Cardiac fibroblast (primary cell): ENCODE measurements at regions not wholly inside any gene's neighbourhood (a gene's known extent, or its start where the extent isn't known, plus 50 kb on each side); places are given as distances from the start of the nearest gene placed in this dataset.

Source experiments
- DNase-seq, 2 donors: peaks; one replicate each; pipeline versions ENCODE4 v3.0.0 to v3.0.0-alpha.2; 2010; ENCODE audit warnings: low read depth in 2 of 2
- H3K4me3 ChIP-seq, 2 donors: replicated peaks in 1 of 2; 1 replicate in 1 of 2; 2 replicates in 1 of 2; pipeline ENCODE4 v1.5.1; 2011; ENCODE audit warnings: low read depth in 2 of 2, low read length in 2 of 2, mild to moderate bottlenecking in 2 of 2, moderate library complexity in 1 of 2
- CTCF ChIP-seq: IDR thresholded peaks from one replicate; pipeline ENCODE4 v1.5.1; 2011; ENCODE audit warnings: low read depth, mild to moderate bottlenecking, low read length, inconsistent platforms

DNA sequence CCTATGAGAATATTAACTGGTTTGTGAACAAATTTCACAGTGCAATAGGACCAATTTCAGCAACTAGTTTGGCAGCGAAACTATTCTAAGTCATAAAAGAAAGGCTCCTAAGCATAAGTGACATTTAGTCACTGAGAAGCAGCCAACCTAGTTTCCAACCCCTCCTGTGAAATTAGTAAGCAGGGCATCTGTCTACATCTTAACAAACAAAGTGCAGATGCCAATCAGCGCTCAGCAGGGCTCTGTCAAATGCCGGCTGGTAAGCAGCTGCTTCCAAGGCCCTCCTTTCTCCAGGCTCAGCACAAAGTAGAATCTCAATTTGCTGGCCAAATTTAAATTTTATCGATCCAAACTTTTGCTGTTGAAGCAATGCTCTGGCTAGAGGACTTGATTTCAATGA, 124.7 kb downstream of the ICOS start:
- no peak for DNase-seq

GRCh38 chr2:204064119-204064518, 127.6 kb downstream of the ICOS start:
- DNase-seq: no peak
- TF ChIP-seq CTCF: no peak
- no peak overlapping the region for H3K4me3 ChIP-seq

More for the DNA sequence above, 124.7 kb downstream of the ICOS start:
- no peak for TF ChIP-seq CTCF
- no peak overlapping the region for H3K4me3 ChIP-seq

- TF ChIP-seq CTCF: no peak
- no peak overlapping the region for H3K4me3 ChIP-seq
- no peak for DNase-seq
Measured at GRCh38 chr2:204065566-204065965, 129.0 kb downstream of the ICOS start.

GRCh38 chr2:204066051-204066450, 129.5 kb downstream of the ICOS start:
- no peak overlapping the region for H3K4me3 ChIP-seq
- TF ChIP-seq CTCF: no peak
- no peak for DNase-seq

DNA sequence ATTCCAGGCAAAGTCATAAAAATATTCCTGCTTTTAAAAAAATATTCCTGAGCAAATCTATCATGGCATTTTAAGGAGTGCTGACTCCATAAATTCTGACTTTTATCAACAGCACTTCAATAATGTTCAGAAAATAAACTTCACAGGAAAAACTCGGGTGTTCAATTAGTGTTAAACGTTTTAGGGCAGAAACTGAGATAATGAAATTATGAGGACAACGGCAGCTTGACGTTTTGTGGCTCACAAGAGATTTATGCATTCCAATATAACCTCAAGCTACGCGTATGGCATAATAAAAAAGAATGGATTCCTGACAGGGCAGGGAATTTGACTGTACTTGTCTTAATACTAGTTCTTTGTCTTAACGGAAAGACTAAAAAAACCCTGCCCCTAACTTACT, 133.2 kb downstream of the ICOS start:
- no peak for DNase-seq
- no peak overlapping the region for H3K4me3 ChIP-seq
- TF ChIP-seq CTCF: no peak

DNA sequence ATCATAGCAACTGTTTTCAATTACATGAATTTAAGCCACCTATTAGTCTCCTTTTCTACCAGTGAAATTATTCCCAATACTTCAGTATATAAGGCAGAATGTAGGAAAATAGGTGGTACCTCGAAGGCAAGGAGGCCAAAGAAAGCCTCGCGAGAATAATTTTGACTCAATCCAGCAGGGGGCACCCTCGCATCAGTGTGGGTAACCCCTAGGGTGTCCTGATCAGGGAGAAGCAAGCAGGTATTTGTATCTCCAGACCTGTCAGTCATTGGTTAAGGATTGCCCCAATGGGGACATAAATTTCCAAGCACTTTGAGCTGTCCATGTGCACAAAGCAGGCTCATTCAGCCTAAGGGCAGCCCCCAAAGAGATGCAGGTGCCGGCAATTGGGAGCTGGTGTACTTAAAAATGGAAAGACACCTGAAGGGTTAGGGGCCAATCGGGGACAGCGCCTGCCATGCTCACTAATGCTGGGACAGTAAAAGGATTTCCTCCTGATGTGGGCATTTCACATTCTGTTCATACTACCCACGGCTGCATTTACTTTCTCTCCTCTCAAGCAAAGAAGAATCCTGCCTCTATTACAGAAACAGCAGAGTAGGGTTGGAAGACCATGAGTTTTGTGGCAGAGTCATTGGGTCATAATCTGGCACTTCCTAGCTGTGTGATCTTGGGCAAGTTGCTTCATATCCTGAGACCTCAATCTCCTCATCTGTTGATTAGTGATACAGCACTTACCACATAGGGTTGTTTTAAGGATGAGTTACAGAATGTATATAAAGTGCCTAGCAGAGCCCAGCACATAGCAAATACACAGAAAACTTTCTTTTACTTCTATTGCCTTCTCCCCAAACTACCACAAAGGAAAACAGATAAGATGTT, 136.1 kb downstream of the ICOS start:
- H3K4me3 ChIP-seq: no peak overlapping the region
- peak; percentile 2 for DNase-seq
- peak; percentile 32 for TF ChIP-seq CTCF
